Liver (tissue), 8 donors: ENCODE measurements at regions not wholly inside any gene's neighbourhood (a gene's known extent, or its start where the extent isn't known, plus 50 kb on each side); places are given as distances from the start of the nearest gene placed in this dataset.

Experiments
- DNase-seq: peaks from one replicate; pipeline ENCODE4 v3.0.0-alpha.2; 2017; ENCODE audit warnings: low spot score
- H3K27ac ChIP-seq, 2 donors: one replicate each; pipeline ENCODE4 v1.7.0; 2013; ENCODE audit warnings: inconsistent platforms in 2 of 2, low read length in 2 of 2, control low read depth in 1 of 2, low read depth in 1 of 2, mild to moderate bottlenecking in 1 of 2
- H3K27me3 ChIP-seq, 4 donors: one replicate each; pipeline versions ENCODE4 v1.6.1 to v1.7.0; 2013; ENCODE audit warnings: low read length in 3 of 4, inconsistent platforms in 1 of 4, mild to moderate bottlenecking in 1 of 4, moderate library complexity in 1 of 4; ENCODE audit not compliant: control insufficient read depth in 4 of 4, insufficient read depth in 4 of 4
- H3K36me3 ChIP-seq, 4 donors: one replicate each; pipeline versions ENCODE4 v1.6.1 to v1.7.0; 2013; ENCODE audit warnings: low read length in 3 of 4, mild to moderate bottlenecking in 3 of 4, low read depth in 1 of 4, moderate library complexity in 1 of 4; ENCODE audit not compliant: control insufficient read depth in 4 of 4, insufficient read depth in 3 of 4
- H3K4me1 ChIP-seq, 4 donors: one replicate each; pipeline versions ENCODE4 v1.6.1 to v1.7.0; 2013; ENCODE audit warnings: low read length in 3 of 4, mild to moderate bottlenecking in 3 of 4, moderate library complexity in 1 of 4; ENCODE audit not compliant: control insufficient read depth in 4 of 4, insufficient read depth in 4 of 4
- H3K4me3 ChIP-seq, 3 donors: one replicate each; pipeline versions ENCODE4 v1.6.1 to v1.7.0; 2013; ENCODE audit warnings: low read length in 3 of 3, control low read depth in 1 of 3, low read depth in 1 of 3, mild to moderate bottlenecking in 1 of 3
- H3K9ac ChIP-seq, 2 donors: one replicate each; pipeline ENCODE4 v1.7.0; 2013; ENCODE audit warnings: low read length in 2 of 2, mild to moderate bottlenecking in 2 of 2, moderate library complexity in 2 of 2, control low read depth in 1 of 2, low read depth in 1 of 2
- H3K9me3 ChIP-seq, 4 donors: one replicate each; pipeline versions ENCODE4 v1.6.1 to v1.7.0; 2013; ENCODE audit warnings: low read length in 3 of 4; ENCODE audit not compliant: control insufficient read depth in 4 of 4
- EGR1 ChIP-seq, 2 donors: IDR thresholded peaks; 2 replicates each; pipeline ENCODE4 v1.6.1; 2016 to 2018; ENCODE audit warnings: antibody characterized with exemption in 2 of 2, low read depth in 2 of 2
- FOXA1 ChIP-seq: IDR thresholded peaks from 2 replicates; pipeline ENCODE4 v1.6.1; 2016; ENCODE audit warnings: antibody characterized with exemption
- FOXA2 ChIP-seq: IDR thresholded peaks from 2 replicates; pipeline ENCODE4 v1.6.1; 2016; ENCODE audit warnings: antibody characterized with exemption
- GABPA ChIP-seq, 2 donors: IDR thresholded peaks in 1 of 2; conservative IDR thresholded peaks in 1 of 2; 2 replicates each; pipeline ENCODE4 v1.6.1; 2016; ENCODE audit warnings: antibody characterized with exemption in 2 of 2, mild to moderate bottlenecking in 1 of 2, moderate library complexity in 1 of 2
- HNF4A ChIP-seq, 2 donors: conservative IDR thresholded peaks; 2 replicates each; pipeline ENCODE4 v1.6.1; 2016; ENCODE audit warnings: antibody characterized with exemption in 2 of 2, mild to moderate bottlenecking in 2 of 2
- HNF4G ChIP-seq: IDR thresholded peaks from 2 replicates; pipeline ENCODE4 v1.6.1; 2016; ENCODE audit warnings: antibody characterized with exemption
- JUND ChIP-seq, 2 donors: IDR thresholded peaks; 2 replicates each; pipeline ENCODE4 v1.6.1; 2016; ENCODE audit warnings: antibody characterized with exemption in 2 of 2
- NR2F2 ChIP-seq: IDR thresholded peaks from 2 replicates; pipeline ENCODE4 v1.6.1; 2016; ENCODE audit warnings: antibody characterized with exemption
- RAD21 ChIP-seq, 2 donors: IDR thresholded peaks; 2 replicates each; pipeline ENCODE4 v1.6.1; 2016; ENCODE audit warnings: antibody characterized with exemption in 2 of 2, mild to moderate bottlenecking in 2 of 2
- RXRA ChIP-seq, 2 donors: IDR thresholded peaks; 2 replicates each; pipeline ENCODE4 v1.6.1; 2017 to 2018; ENCODE audit warnings: antibody characterized with exemption in 2 of 2, mild to moderate bottlenecking in 1 of 2
- SP1 ChIP-seq: IDR thresholded peaks from 2 replicates; pipeline ENCODE4 v1.6.1; 2018; ENCODE audit warnings: antibody characterized with exemption, mild to moderate bottlenecking
- TAF1 ChIP-seq: conservative IDR thresholded peaks from 2 replicates; pipeline ENCODE4 v1.6.1; 2016; ENCODE audit warnings: antibody characterized with exemption, mild to moderate bottlenecking
- YY1 ChIP-seq: IDR thresholded peaks from 2 replicates; pipeline ENCODE4 v1.6.1; 2016; ENCODE audit warnings: antibody characterized with exemption, mild to moderate bottlenecking
- WGBS: extraction: QIAGEN DNeasy Blood & Tissue Kit; methylation state at CpG from one replicate; pipeline ENCODE4 v1.1.7; 2013; 5-methylcytosine and 5-hydroxymethylcytosine counted together
- TF ChIP-seq, protein P1 (sequence below): IDR thresholded peaks from 2 replicates; pipeline ENCODE4 v1.6.1; 2016; ENCODE audit warnings: antibody characterized with exemption
- TF ChIP-seq, protein P2 (sequence below): IDR thresholded peaks from 2 replicates; pipeline ENCODE4 v1.6.1; 2016; ENCODE audit warnings: antibody characterized with exemption
- TF ChIP-seq, protein P3 (sequence below): IDR thresholded peaks from 2 replicates; pipeline ENCODE4 v1.6.1; 2016; ENCODE audit warnings: antibody characterized with exemption, mild to moderate bottlenecking
- TF ChIP-seq, protein P4 (sequence below): IDR thresholded peaks from 2 replicates; pipeline ENCODE4 v1.6.1; 2016; ENCODE audit warnings: antibody characterized with exemption
- TF ChIP-seq, protein P5 (sequence below): fragments of 150-350 bp; IDR thresholded peaks from 2 replicates; pipeline ENCODE4 v1.5.1; 2017; ENCODE audit warnings: improper control_type of control experiment, low read depth, low read length; ENCODE audit not compliant: missing input control
- donor health status: healthy.
- donor health status: healthy.
- donor health status: healthy.
- donor health status: healthy.
- donor health status: healthy.

DNA sequence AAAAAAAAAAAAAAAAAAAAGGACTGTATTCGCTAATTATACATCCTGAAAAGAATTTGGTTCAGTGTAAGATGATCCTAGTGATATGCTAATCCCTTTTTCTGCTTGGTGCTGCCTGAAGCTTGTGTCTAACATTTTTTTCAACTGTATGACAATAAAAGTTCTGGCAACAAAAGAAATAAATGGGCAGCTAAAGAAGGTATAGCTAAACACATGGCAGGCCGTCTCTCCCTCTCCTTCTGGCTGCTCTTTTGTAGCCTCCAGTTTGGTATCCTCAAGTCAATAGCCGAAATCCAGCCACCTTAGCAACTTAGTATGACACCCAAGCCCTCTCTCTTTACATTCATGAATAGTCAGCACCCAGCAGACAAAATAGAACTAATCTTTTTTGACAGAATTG is 198.3 kb upstream of the OTX2 start:
- Histone ChIP-seq H3K4me3 (no peak overlapping the region), H3K27me3 (no peaks in the 10 kb centered on the region), H3K9me3 (peaks cover 0 to 5% (median under 1%) of the 10 kb centered on the region in 4 donors), H3K9ac (no peak overlapping the region), H3K4me1 (no peaks in the 10 kb centered on the region), H3K36me3 (no peaks in the 10 kb centered on the region), H3K27ac (no peak overlapping the region)
- no peak for DNase-seq
- TF ChIP-seq RXRA (IDR thresholded peaks at IDR 0.05) (no peak), YY1 (no peak), HNF4A (conservative IDR thresholded peaks at IDR 0.05) (no peak), SP1 (no peak), RAD21 (IDR thresholded peaks at IDR 0.05) (no peak), GABPA (IDR thresholded peaks at IDR 0.05 in 1 of 2, conservative IDR thresholded peaks at IDR 0.05 in 1 of 2) (no peak), FOXA2 (no peak), NR2F2 (no peak), FOXA1 (no peak), JUND (IDR thresholded peaks at IDR 0.05) (no peak), HNF4G (no peak), TAF1 (no peak), EGR1 (IDR thresholded peaks at IDR 0.05; ENCODE audit: low read depth in 2 of 2) (no peak)
- TF ChIP-seq, protein P1, sequence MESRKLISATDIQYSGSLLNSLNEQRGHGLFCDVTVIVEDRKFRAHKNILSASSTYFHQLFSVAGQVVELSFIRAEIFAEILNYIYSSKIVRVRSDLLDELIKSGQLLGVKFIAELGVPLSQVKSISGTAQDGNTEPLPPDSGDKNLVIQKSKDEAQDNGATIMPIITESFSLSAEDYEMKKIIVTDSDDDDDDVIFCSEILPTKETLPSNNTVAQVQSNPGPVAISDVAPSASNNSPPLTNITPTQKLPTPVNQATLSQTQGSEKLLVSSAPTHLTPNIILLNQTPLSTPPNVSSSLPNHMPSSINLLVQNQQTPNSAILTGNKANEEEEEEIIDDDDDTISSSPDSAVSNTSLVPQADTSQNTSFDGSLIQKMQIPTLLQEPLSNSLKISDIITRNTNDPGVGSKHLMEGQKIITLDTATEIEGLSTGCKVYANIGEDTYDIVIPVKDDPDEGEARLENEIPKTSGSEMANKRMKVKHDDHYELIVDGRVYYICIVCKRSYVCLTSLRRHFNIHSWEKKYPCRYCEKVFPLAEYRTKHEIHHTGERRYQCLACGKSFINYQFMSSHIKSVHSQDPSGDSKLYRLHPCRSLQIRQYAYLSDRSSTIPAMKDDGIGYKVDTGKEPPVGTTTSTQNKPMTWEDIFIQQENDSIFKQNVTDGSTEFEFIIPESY, result no peak
- TF ChIP-seq, protein P2, sequence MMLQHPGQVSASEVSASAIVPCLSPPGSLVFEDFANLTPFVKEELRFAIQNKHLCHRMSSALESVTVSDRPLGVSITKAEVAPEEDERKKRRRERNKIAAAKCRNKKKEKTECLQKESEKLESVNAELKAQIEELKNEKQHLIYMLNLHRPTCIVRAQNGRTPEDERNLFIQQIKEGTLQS, result no peak
- TF ChIP-seq, protein P3, sequence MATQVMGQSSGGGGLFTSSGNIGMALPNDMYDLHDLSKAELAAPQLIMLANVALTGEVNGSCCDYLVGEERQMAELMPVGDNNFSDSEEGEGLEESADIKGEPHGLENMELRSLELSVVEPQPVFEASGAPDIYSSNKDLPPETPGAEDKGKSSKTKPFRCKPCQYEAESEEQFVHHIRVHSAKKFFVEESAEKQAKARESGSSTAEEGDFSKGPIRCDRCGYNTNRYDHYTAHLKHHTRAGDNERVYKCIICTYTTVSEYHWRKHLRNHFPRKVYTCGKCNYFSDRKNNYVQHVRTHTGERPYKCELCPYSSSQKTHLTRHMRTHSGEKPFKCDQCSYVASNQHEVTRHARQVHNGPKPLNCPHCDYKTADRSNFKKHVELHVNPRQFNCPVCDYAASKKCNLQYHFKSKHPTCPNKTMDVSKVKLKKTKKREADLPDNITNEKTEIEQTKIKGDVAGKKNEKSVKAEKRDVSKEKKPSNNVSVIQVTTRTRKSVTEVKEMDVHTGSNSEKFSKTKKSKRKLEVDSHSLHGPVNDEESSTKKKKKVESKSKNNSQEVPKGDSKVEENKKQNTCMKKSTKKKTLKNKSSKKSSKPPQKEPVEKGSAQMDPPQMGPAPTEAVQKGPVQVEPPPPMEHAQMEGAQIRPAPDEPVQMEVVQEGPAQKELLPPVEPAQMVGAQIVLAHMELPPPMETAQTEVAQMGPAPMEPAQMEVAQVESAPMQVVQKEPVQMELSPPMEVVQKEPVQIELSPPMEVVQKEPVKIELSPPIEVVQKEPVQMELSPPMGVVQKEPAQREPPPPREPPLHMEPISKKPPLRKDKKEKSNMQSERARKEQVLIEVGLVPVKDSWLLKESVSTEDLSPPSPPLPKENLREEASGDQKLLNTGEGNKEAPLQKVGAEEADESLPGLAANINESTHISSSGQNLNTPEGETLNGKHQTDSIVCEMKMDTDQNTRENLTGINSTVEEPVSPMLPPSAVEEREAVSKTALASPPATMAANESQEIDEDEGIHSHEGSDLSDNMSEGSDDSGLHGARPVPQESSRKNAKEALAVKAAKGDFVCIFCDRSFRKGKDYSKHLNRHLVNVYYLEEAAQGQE, result no peak
- TF ChIP-seq, protein P4, sequence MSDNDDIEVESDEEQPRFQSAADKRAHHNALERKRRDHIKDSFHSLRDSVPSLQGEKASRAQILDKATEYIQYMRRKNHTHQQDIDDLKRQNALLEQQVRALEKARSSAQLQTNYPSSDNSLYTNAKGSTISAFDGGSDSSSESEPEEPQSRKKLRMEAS, result no peak
- TF ChIP-seq, protein P5, sequence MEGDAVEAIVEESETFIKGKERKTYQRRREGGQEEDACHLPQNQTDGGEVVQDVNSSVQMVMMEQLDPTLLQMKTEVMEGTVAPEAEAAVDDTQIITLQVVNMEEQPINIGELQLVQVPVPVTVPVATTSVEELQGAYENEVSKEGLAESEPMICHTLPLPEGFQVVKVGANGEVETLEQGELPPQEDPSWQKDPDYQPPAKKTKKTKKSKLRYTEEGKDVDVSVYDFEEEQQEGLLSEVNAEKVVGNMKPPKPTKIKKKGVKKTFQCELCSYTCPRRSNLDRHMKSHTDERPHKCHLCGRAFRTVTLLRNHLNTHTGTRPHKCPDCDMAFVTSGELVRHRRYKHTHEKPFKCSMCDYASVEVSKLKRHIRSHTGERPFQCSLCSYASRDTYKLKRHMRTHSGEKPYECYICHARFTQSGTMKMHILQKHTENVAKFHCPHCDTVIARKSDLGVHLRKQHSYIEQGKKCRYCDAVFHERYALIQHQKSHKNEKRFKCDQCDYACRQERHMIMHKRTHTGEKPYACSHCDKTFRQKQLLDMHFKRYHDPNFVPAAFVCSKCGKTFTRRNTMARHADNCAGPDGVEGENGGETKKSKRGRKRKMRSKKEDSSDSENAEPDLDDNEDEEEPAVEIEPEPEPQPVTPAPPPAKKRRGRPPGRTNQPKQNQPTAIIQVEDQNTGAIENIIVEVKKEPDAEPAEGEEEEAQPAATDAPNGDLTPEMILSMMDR, result no peak
- WGBS, result 77% methylated on average over 3 of the region's 3 CpGs

DNA sequence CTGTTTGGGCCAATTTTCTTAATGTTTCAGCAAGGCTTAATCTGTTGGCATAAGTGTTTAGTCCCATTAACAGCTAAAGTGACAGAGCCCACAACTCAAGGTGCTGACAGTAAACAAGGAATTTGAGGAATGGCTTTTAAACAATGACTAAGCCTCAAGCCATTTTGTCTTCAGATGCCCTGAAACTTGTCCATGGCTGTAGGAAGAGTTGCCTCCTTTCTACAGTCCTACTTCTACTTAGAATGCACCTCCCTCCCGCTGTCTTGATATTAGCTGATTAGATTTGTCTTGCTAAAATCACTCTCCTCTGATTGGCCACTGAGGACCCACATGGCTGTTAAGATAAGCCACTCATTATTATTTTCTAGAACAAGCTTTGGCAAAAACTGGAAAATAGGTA is 188.4 kb upstream of the OTX2 start:
- no peaks in the 10 kb centered on the region for H3K9me3 ChIP-seq
- no peaks in the 10 kb centered on the region for H3K4me1 ChIP-seq
- H3K36me3 ChIP-seq, result no peaks in the 10 kb centered on the region
- H3K27me3 ChIP-seq, result peaks cover 0 to 3% (median 0%) of the 10 kb centered on the region in 4 donors
- no peak overlapping the region for H3K4me3 ChIP-seq
- H3K27ac ChIP-seq, result no peak overlapping the region
- H3K9ac ChIP-seq, result no peak overlapping the region
- 55% methylated on average over 1 of the region's 1 CpG for WGBS
- no peak for DNase-seq
- TF ChIP-seq HNF4G (no peak), HNF4A (conservative IDR thresholded peaks at IDR 0.05) (no peak), EGR1 (IDR thresholded peaks at IDR 0.05; ENCODE audit: low read depth in 2 of 2) (no peak), NR2F2 (no peak), GABPA (IDR thresholded peaks at IDR 0.05 in 1 of 2, conservative IDR thresholded peaks at IDR 0.05 in 1 of 2) (no peak), RAD21 (IDR thresholded peaks at IDR 0.05) (no peak), SP1 (no peak)
- TF ChIP-seq, protein P2, result no peak
- TF ChIP-seq, protein P5, result no peak
- TF ChIP-seq, protein P1, result no peak
- TF ChIP-seq, protein P4, result no peak
